CD4-positive, alpha-beta T cell treated with Interleukin-6 at 100 ng/mL for 8 hours (primary cell): ENCODE measurements at regions not wholly inside any gene's neighbourhood (a gene's known extent, or its start where the extent isn't known, plus 50 kb on each side); places are given as distances from the start of the nearest gene placed in this dataset.
"Not testable (repeated sequence)": the region's sequence is repeated elsewhere in the genome, so short reads cannot be mapped to it uniquely, and the experiment has no call there.

Experiments
- DNase-seq: peaks from one replicate; pipeline ENCODE4 v3.0.0-alpha.2; 2020; ENCODE audit warnings: mixed read lengths, low spot score

GRCh38 chr1:195745189-195746010, 862.8 kb downstream of the KCNT2 start:
- no peak for DNase-seq

- no peak for DNase-seq
Observed at GRCh38 chr1:195744256-195744655, 864.0 kb downstream of the KCNT2 start.

- no peak for DNase-seq
Observed at GRCh38 chr1:195740862-195741261, 867.4 kb downstream of the KCNT2 start.

- no peak for DNase-seq
Observed at GRCh38 chr1:195738966-195739650, 869.1 kb downstream of the KCNT2 start.

GRCh38 chr1:195735140-195735539, 873.1 kb downstream of the KCNT2 start:
- no peak for DNase-seq

GRCh38 chr1:195733826-195734225, 874.4 kb downstream of the KCNT2 start:
- no peak for DNase-seq

GRCh38 chr1:195733408-195733807, 874.8 kb downstream of the KCNT2 start:
- DNase-seq, result no peak

GRCh38 chr1:195731385-195731784, 876.9 kb downstream of the KCNT2 start:
- DNase-seq, result no peak

- DNase-seq, result no peak
Observed at GRCh38 chr1:195723796-195724194, 884.4 kb downstream of the KCNT2 start.

- DNase-seq, result not testable (repeated sequence)
Observed at GRCh38 chr1:195722852-195723795, 885.1 kb downstream of the KCNT2 start.

- not testable (repeated sequence) for DNase-seq
Observed at GRCh38 chr1:195722146-195722545, 886.1 kb downstream of the KCNT2 start.

GRCh38 chr1:195721210-195721971, 886.8 kb downstream of the KCNT2 start:
- DNase-seq, result no peak

GRCh38 chr1:195717651-195718050, 890.6 kb downstream of the KCNT2 start:
- DNase-seq, result no peak

GRCh38 chr1:195715652-195716051, 892.6 kb downstream of the KCNT2 start:
- DNase-seq, result no peak

GRCh38 chr1:195714248-195714647, 894.0 kb downstream of the KCNT2 start:
- DNase-seq, result no peak

- DNase-seq, result no peak
Observed at GRCh38 chr1:195709821-195710220, 898.4 kb downstream of the KCNT2 start.

- no peak for DNase-seq
Observed at GRCh38 chr1:195704028-195704427, 904.2 kb downstream of the KCNT2 start.

- no peak for DNase-seq
Observed at GRCh38 chr1:195701149-195701548, 907.1 kb downstream of the KCNT2 start.

- no peak for DNase-seq
Observed at GRCh38 chr1:195697130-195697529, 911.1 kb downstream of the KCNT2 start.

GRCh38 chr1:195686764-195687163, 921.5 kb downstream of the KCNT2 start:
- no peak for DNase-seq

- DNase-seq, result no peak
Observed at GRCh38 chr1:195664628-195665027, 943.6 kb downstream of the KCNT2 start.
